ENCODE measurements at regions not wholly inside any gene's neighbourhood (a gene's known extent, or its start where the extent isn't known, plus 50 kb on each side); places are given as distances from the start of the nearest gene placed in this dataset.

DNA sequence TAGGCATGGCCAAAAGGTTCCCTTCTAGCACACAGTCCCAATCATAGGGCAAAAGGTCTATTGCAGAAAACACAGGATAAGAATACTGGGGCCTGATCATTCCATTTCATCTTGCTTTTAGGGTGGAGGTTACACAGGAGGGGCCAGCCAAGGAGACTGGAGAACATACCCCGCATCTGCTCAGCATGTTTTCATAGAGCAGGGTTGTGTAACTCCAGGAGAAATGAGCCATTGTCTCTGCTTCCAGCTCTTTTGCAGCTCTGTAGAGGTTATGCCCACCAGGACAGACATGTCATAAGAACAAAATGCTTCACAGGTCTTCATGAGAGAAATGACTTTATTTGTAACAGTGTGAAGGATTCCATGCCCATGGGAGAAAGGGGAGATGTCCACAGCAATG is 742.8 kb downstream of the DACH1 start:
- TF ChIP-seq CTCF (IDR thresholded peaks at IDR 0.05; ENCODE audit: low read depth, low read length) (no peak), EZH2phosphoT487 (IDR thresholded peaks at IDR 0.05; ENCODE audit: low read depth) (no peak)

Measured in OCI-LY3 (cell line).